ENCODE measurements at regions not wholly inside any gene's neighbourhood (a gene's known extent, or its start where the extent isn't known, plus 50 kb on each side); places are given as distances from the start of the nearest gene placed in this dataset.

DNA sequence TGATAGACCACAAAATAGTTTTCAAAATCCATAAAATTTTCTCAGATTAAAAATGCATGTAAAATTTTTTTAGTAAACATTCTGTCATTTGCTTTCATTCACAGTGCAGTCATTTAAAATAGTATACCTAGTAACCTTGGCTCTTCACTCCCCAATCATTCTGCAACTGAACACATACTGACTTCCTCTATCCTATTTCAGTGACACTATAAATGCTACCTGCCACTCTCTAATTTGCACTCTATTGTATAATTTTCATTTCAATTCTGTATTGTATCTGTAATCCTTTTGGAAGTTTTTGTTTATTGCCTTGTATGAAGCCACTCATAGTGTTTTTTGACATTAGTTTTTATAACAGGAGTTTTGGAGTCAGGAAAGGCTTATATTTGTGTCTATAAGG is 1029.1 kb upstream of the NCAM2 start:
- H3K4me1 ChIP-seq (ENCODE audit: insufficient read depth, low read length) = no peaks in the 10 kb centered on the region
- no peaks in the 10 kb centered on the region for H3K27me3 ChIP-seq (ENCODE audit: insufficient read depth, low read length)
- no peak overlapping the region for H3K4me3 ChIP-seq (ENCODE audit: low read length)
- no peaks in the 10 kb centered on the region for H3K36me3 ChIP-seq (ENCODE audit: insufficient read depth, low read depth, low read length)
- H3K9me3 ChIP-seq (ENCODE audit: insufficient read depth, low read depth, low read length) = 0 out of 2 replicates have a peak, but pooled peaks cover 5% of the 10 kb centered on the region
- H3K9ac ChIP-seq (ENCODE audit: low read depth, low read length) = no peak overlapping the region
- H3K27ac ChIP-seq (ENCODE audit: low read length) = no peak overlapping the region

GRCh38 chr21:19981938-19982337 is 1016.3 kb upstream of the NCAM2 start:
- Histone ChIP-seq H3K4me1 (ENCODE audit: insufficient read depth, low read length) (no peaks in the 10 kb centered on the region), H3K36me3 (ENCODE audit: insufficient read depth, low read depth, low read length) (no peaks in the 10 kb centered on the region), H3K27ac (ENCODE audit: low read length) (no peak overlapping the region), H3K9me3 (ENCODE audit: insufficient read depth, low read depth, low read length) (no peaks in the 10 kb centered on the region), H3K9ac (ENCODE audit: low read depth, low read length) (no peak overlapping the region), H3K4me3 (ENCODE audit: low read length) (no peak overlapping the region), H3K27me3 (ENCODE audit: insufficient read depth, low read length) (no peaks in the 10 kb centered on the region)

GRCh38 chr21:19986396-19986795 is 1011.8 kb upstream of the NCAM2 start:
- Histone ChIP-seq H3K36me3 (ENCODE audit: insufficient read depth, low read depth, low read length) (no peaks in the 10 kb centered on the region), H3K4me3 (ENCODE audit: low read length) (no peak overlapping the region), H3K4me1 (ENCODE audit: insufficient read depth, low read length) (no peaks in the 10 kb centered on the region), H3K9me3 (ENCODE audit: insufficient read depth, low read depth, low read length) (no peaks in the 10 kb centered on the region), H3K27ac (ENCODE audit: low read length) (no peak overlapping the region), H3K9ac (ENCODE audit: low read depth, low read length) (no peak overlapping the region), H3K27me3 (ENCODE audit: insufficient read depth, low read length) (no peaks in the 10 kb centered on the region)

DNA sequence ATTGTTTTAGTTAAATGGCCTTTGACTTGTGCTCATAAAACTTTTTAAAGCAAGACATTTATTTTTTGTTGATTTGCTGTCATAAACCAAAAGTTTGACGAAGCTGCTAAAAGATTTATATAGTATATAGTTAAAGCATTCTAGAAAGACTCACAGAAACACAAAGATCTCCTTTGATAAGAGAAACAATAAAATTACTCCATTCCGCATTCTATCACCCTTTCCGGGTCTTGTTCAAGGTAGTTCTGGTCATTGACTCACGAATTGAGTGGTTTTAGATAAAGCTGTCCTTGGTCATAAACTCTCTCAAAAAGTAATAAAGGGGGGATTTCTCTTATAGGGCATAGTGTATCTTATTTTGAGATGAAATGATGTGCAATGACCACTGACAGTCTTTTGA is 1010.5 kb upstream of the NCAM2 start:
- Histone ChIP-seq H3K27me3 (ENCODE audit: insufficient read depth, low read length) (no peaks in the 10 kb centered on the region), H3K27ac (ENCODE audit: low read length) (no peak overlapping the region), H3K9ac (ENCODE audit: low read depth, low read length) (no peak overlapping the region), H3K4me3 (ENCODE audit: low read length) (no peak overlapping the region), H3K4me1 (ENCODE audit: insufficient read depth, low read length) (no peaks in the 10 kb centered on the region), H3K9me3 (ENCODE audit: insufficient read depth, low read depth, low read length) (no peaks in the 10 kb centered on the region), H3K36me3 (ENCODE audit: insufficient read depth, low read depth, low read length) (no peaks in the 10 kb centered on the region)

DNA sequence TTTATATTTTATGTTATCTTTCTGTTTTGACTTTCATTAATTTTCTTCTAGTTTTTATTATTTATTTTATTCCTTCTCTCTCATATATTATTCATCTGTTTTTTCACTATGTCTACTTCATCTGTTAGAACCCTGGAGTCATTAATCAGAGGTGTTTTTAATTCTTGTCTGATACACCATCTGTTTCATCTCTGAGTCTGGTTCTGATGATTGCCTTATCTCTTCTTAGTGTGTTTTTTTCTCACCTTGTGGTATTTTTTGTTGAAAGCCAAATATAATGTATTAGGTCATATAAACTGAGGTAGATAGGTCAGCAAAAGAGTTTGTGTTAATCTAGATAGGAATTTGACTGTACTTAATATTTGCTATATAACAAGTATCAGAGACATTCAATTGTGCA is 1005.7 kb upstream of the NCAM2 start:
- no peak overlapping the region for H3K27ac ChIP-seq (ENCODE audit: low read length)
- H3K9me3 ChIP-seq (ENCODE audit: insufficient read depth, low read depth, low read length) = no peaks in the 10 kb centered on the region
- no peak overlapping the region for H3K9ac ChIP-seq (ENCODE audit: low read depth, low read length)
- H3K36me3 ChIP-seq (ENCODE audit: insufficient read depth, low read depth, low read length) = no peaks in the 10 kb centered on the region
- H3K27me3 ChIP-seq (ENCODE audit: insufficient read depth, low read length) = no peaks in the 10 kb centered on the region
- no peaks in the 10 kb centered on the region for H3K4me1 ChIP-seq (ENCODE audit: insufficient read depth, low read length)
- no peak overlapping the region for H3K4me3 ChIP-seq (ENCODE audit: low read length)

GRCh38 chr21:19993268-19993667 is 1004.9 kb upstream of the NCAM2 start:
- H3K9me3 ChIP-seq (ENCODE audit: insufficient read depth, low read depth, low read length) = no peaks in the 10 kb centered on the region
- H3K4me1 ChIP-seq (ENCODE audit: insufficient read depth, low read length) = no peaks in the 10 kb centered on the region
- H3K36me3 ChIP-seq (ENCODE audit: insufficient read depth, low read depth, low read length) = no peaks in the 10 kb centered on the region
- H3K4me3 ChIP-seq (ENCODE audit: low read length) = no peak overlapping the region
- no peak overlapping the region for H3K9ac ChIP-seq (ENCODE audit: low read depth, low read length)
- no peak overlapping the region for H3K27ac ChIP-seq (ENCODE audit: low read length)
- H3K27me3 ChIP-seq (ENCODE audit: insufficient read depth, low read length) = no peaks in the 10 kb centered on the region

GRCh38 chr21:19995253-19995652 is 1003.0 kb upstream of the NCAM2 start:
- Histone ChIP-seq H3K4me3 (ENCODE audit: low read length) (no peak overlapping the region), H3K4me1 (ENCODE audit: insufficient read depth, low read length) (no peaks in the 10 kb centered on the region), H3K9ac (ENCODE audit: low read depth, low read length) (no peak overlapping the region), H3K36me3 (ENCODE audit: insufficient read depth, low read depth, low read length) (no peaks in the 10 kb centered on the region), H3K9me3 (ENCODE audit: insufficient read depth, low read depth, low read length) (peaks cover 3% of the 10 kb centered on the region; the same call in 1 of the 2 replicates), H3K27ac (ENCODE audit: low read length) (no peak overlapping the region), H3K27me3 (ENCODE audit: insufficient read depth, low read length) (no peaks in the 10 kb centered on the region)

DNA sequence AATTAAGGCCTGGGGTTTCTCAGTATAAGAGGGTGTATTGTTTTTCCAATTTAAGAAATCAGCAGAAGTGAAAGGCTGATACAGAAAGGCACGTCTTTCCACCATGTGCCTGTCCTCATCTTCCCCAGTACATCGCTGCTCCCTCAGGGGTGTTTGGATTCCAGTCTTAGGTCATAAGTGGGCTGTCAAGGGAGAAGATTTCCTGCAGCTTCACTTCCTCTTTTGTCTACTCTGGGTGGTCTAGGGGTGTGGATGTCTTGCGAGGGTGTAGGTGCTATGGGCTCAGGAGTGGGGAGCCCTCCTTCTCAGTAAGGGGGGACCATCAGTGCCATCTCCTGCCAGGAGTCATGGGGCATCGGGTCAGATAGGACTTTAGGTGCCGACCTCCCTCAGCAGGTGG is 999.8 kb upstream of the NCAM2 start:
- Histone ChIP-seq H3K27me3 (ENCODE audit: insufficient read depth, low read length) (no peaks in the 10 kb centered on the region), H3K27ac (ENCODE audit: low read length) (no peak overlapping the region), H3K4me1 (ENCODE audit: insufficient read depth, low read length) (no peaks in the 10 kb centered on the region), H3K9ac (ENCODE audit: low read depth, low read length) (no peak overlapping the region), H3K4me3 (ENCODE audit: low read length) (no peak overlapping the region), H3K9me3 (ENCODE audit: insufficient read depth, low read depth, low read length) (peaks cover 3% of the 10 kb centered on the region; the same call in 1 of the 2 replicates), H3K36me3 (ENCODE audit: insufficient read depth, low read depth, low read length) (no peaks in the 10 kb centered on the region)

- H3K36me3 ChIP-seq (ENCODE audit: insufficient read depth, low read depth, low read length) = no peaks in the 10 kb centered on the region
- no peaks in the 10 kb centered on the region for H3K4me1 ChIP-seq (ENCODE audit: insufficient read depth, low read length)
- no peak overlapping the region for H3K4me3 ChIP-seq (ENCODE audit: low read length)
- no peaks in the 10 kb centered on the region for H3K27me3 ChIP-seq (ENCODE audit: insufficient read depth, low read length)
- H3K9ac ChIP-seq (ENCODE audit: low read depth, low read length) = no peak overlapping the region
- H3K9me3 ChIP-seq (ENCODE audit: insufficient read depth, low read depth, low read length) = peaks cover 3% of the 10 kb centered on the region; the same call in 1 of the 2 replicates
- H3K27ac ChIP-seq (ENCODE audit: low read length) = no peak overlapping the region
Observed at GRCh38 chr21:19999369-20000272, 998.6 kb upstream of the NCAM2 start.

DNA sequence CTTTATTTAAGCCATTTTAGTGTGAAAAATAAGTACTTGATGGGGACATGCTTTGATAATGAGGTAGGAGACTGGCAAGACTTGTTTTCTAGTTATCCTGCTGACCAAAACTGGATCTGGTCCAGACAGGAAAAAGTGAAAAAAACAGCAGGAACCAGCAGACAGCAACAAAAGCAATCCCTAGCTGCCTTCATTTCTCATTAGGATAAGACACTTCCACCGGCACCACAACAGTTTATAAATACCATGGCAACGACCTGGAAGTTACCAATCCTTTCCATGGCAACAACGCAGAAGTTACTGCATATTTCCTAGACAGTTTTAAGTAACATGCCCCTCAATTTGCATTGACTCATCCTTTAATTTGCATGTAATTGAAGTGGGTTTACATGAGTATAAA is 993.8 kb upstream of the NCAM2 start:
- Histone ChIP-seq H3K27me3 (ENCODE audit: insufficient read depth, low read length) (no peaks in the 10 kb centered on the region), H3K27ac (ENCODE audit: low read length) (no peak overlapping the region), H3K36me3 (ENCODE audit: insufficient read depth, low read depth, low read length) (no peaks in the 10 kb centered on the region), H3K9me3 (ENCODE audit: insufficient read depth, low read depth, low read length) (no peaks in the 10 kb centered on the region; the same call in 1 of the 2 replicates), H3K9ac (ENCODE audit: low read depth, low read length) (no peak overlapping the region), H3K4me1 (ENCODE audit: insufficient read depth, low read length) (no peaks in the 10 kb centered on the region), H3K4me3 (ENCODE audit: low read length) (no peak overlapping the region)

- Histone ChIP-seq H3K9ac (ENCODE audit: low read depth, low read length) (no peak overlapping the region), H3K4me1 (ENCODE audit: insufficient read depth, low read length) (peaks cover under 1% of the 10 kb centered on the region; the same call in 1 of the 2 replicates), H3K27ac (ENCODE audit: low read length) (no peak overlapping the region), H3K27me3 (ENCODE audit: insufficient read depth, low read length) (no peaks in the 10 kb centered on the region), H3K4me3 (ENCODE audit: low read length) (no peak overlapping the region), H3K9me3 (ENCODE audit: insufficient read depth, low read depth, low read length) (no peaks in the 10 kb centered on the region), H3K36me3 (ENCODE audit: insufficient read depth, low read depth, low read length) (no peaks in the 10 kb centered on the region)
Observed at GRCh38 chr21:20010691-20011200, 987.5 kb upstream of the NCAM2 start.

- H3K9ac ChIP-seq (ENCODE audit: low read depth, low read length) = no peak overlapping the region
- no peaks in the 10 kb centered on the region for H3K27me3 ChIP-seq (ENCODE audit: insufficient read depth, low read length)
- no peak overlapping the region for H3K27ac ChIP-seq (ENCODE audit: low read length)
- peaks cover 14% of the 10 kb centered on the region; the same call in 1 of the 2 replicates for H3K4me1 ChIP-seq (ENCODE audit: insufficient read depth, low read length)
- H3K36me3 ChIP-seq (ENCODE audit: insufficient read depth, low read depth, low read length) = no peaks in the 10 kb centered on the region
- H3K9me3 ChIP-seq (ENCODE audit: insufficient read depth, low read depth, low read length) = no peaks in the 10 kb centered on the region
- H3K4me3 ChIP-seq (ENCODE audit: low read length) = no peak overlapping the region
Observed at GRCh38 chr21:20013851-20014250, 984.4 kb upstream of the NCAM2 start.
